PFSK-1 (cell line): ENCODE measurements at regions not wholly inside any gene's neighbourhood (a gene's known extent, or its start where the extent isn't known, plus 50 kb on each side); places are given as distances from the start of the nearest gene placed in this dataset.

ENCODE experiments used
- POLR2AphosphoS5 ChIP-seq: IDR thresholded peaks from 2 replicates; pipeline ENCODE4 v1.6.1; 2012; ENCODE audit warnings: low read depth, mild to moderate bottlenecking, control low read depth, low read length, moderate library complexity
- REST ChIP-seq, 2 experiments: IDR thresholded peaks; 2 replicates each; pipeline versions ENCODE4 v1.6.1 to v1.8.0; 2011 to 2012; ENCODE audit warnings: low read depth in 2 of 2, low read length in 2 of 2, control low read depth in 1 of 2, inconsistent platforms in 1 of 2, mild to moderate bottlenecking in 1 of 2, moderate library complexity in 1 of 2; ENCODE audit not compliant: insufficient read depth in 1 of 2

GRCh38 chr12:114878781-114879180 is 194.8 kb upstream of the TBX3 start:
- TF ChIP-seq REST (IDR thresholded peaks at IDR 0.05; ENCODE audit: insufficient read depth in 1 of 2, low read depth in 2 of 2, low read length in 2 of 2) (no peak), POLR2AphosphoS5 (no peak)
